ENCODE measurements at regions not wholly inside any gene's neighbourhood (a gene's known extent, or its start where the extent isn't known, plus 50 kb on each side); places are given as distances from the start of the nearest gene placed in this dataset.
A peak's percentile ranks its signal among the peaks of the same experiment; 100 is the strongest.

DNA sequence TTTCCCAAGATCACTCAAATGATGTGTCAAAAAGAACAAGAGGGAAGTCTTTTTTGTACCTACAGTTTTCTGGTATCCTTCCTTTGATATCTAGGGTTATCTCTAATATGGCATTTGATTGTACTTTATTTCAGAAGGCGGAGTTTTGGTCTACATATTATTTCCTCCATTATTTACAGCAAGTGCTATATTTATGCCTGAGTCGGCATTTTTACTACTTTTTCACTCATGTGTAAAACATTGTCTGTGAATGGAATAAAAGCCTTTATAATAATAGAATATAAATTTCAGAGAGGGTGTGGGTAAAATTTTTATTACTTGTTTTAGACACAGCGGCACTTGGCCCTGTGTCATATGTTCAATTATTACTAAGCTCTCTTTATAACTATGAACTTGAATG lies 398.4 kb downstream of the BCKDHB start:
- TF ChIP-seq MAFK (IDR thresholded peaks at IDR 0.05; ENCODE audit: partially characterized antibody) (peak; percentile 33), BHLHE40 (IDR thresholded peaks at IDR 0.05; ENCODE audit: low read depth, low read length) (no peak)
- Histone ChIP-seq H3K4me2 (no peak overlapping the region), H3K4me1 (no peaks in the 10 kb centered on the region), H3K4me3 (no peak overlapping the region), H3K27ac (no peak overlapping the region), H3K9me3 (no peaks in the 10 kb centered on the region)
- ATAC-seq (no peak), DNase-seq (ENCODE audit: low read depth in 1 of 2, low spot score in 1 of 2) (no peak), FAIRE-seq (no peak)
- POLR2A ChIA-PET, result no interaction called here
- CTCF ChIA-PET, result no interaction called here
- WGBS (ENCODE audit: missing lambda C conversion rate), result 56% methylated on average over 3 of the region's 3 CpGs

DNA sequence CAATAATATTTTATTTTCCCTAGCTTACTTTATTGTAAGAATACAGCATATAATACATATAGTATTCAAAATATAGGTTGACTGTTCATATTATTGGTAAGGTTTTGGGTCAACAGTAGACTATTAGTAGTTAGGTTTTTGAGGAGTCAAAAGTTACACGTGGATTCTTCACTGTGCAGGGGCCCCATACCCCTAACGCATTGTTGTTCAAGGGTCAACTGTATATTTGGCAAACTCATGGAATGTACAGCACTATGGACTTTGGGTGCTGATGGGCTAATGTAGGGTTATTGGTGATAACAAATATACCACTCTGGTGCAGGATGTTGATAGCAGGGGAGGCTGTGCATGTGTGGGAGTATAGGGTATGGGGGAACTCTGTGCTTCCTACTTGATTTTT lies 397.2 kb downstream of the BCKDHB start:
- POLR2A ChIA-PET, result no interaction called here
- Histone ChIP-seq H3K4me3 (no peak overlapping the region), H3K27ac (no peak overlapping the region), H3K9me3 (no peaks in the 10 kb centered on the region), H3K4me2 (no peak overlapping the region), H3K4me1 (no peaks in the 10 kb centered on the region)
- TF ChIP-seq, protein P1, sequence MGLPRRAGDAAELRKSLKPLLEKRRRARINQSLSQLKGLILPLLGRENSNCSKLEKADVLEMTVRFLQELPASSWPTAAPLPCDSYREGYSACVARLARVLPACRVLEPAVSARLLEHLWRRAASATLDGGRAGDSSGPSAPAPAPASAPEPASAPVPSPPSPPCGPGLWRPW (IDR thresholded peaks at IDR 0.05), result no peak
- no peak for DNase-seq (ENCODE audit: low read depth in 1 of 2, low spot score in 1 of 2)
- FAIRE-seq, result no peak
- CTCF ChIA-PET, result no interaction called here
- 46% methylated on average over 2 of the region's 2 CpGs for WGBS (ENCODE audit: missing lambda C conversion rate)
- no peak for ATAC-seq

DNA sequence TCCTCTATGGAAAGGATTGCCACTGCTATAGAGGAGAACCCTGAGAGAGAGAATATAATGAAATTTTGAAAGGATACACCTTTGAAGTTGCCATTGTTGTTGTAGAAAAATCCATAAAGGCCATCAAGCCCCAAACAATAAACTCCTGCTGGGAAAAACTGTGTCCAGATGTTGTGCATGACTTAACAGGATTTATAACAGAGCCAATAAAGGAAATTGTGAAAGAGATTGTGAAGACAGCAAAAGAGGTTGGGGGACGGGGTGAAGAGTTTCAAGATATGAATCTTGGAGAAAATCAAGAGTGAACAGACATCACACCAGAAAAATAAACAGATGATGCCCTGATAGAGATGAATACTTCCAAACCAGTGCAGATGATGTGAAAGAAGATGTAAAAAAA lies 396.4 kb downstream of the BCKDHB start:
- no peak for DNase-seq (ENCODE audit: low read depth in 1 of 2, low spot score in 1 of 2)
- H3K4me3 ChIP-seq, result no peak overlapping the region
- no peak for ATAC-seq
- POLR2A ChIA-PET, result no interaction called here
- TF ChIP-seq NR3C1 (IDR thresholded peaks at IDR 0.05), result no peak
- TF ChIP-seq RAD21 (conservative IDR thresholded peaks at IDR 0.05 in 1 of 2, IDR thresholded peaks at IDR 0.05 in 1 of 2), result no peak
- TF ChIP-seq PHF8 (IDR thresholded peaks at IDR 0.05; ENCODE audit: borderline replicate concordance, low read depth), result no peak
- no peak for TF ChIP-seq RARB (CRISPR knock-in tag; IDR thresholded peaks at IDR 0.05)
- TF ChIP-seq CBX2 (IDR thresholded peaks at IDR 0.05; ENCODE audit: borderline replicate concordance, low read depth), result no peak
- TF ChIP-seq, protein P2, sequence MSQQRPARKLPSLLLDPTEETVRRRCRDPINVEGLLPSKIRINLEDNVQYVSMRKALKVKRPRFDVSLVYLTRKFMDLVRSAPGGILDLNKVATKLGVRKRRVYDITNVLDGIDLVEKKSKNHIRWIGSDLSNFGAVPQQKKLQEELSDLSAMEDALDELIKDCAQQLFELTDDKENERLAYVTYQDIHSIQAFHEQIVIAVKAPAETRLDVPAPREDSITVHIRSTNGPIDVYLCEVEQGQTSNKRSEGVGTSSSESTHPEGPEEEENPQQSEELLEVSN (IDR thresholded peaks at IDR 0.05; ENCODE audit: borderline replicate concordance, low read depth), result no peak
- TF ChIP-seq POLR2AphosphoS2 (conservative IDR thresholded peaks at IDR 0.05; ENCODE audit: low read length), result no peak
- no peak for TF ChIP-seq FOSL2 (IDR thresholded peaks at IDR 0.05)
- TF ChIP-seq FOSL2 (CRISPR knock-in tag; IDR thresholded peaks at IDR 0.05), result no peak
- TF ChIP-seq, protein P3, sequence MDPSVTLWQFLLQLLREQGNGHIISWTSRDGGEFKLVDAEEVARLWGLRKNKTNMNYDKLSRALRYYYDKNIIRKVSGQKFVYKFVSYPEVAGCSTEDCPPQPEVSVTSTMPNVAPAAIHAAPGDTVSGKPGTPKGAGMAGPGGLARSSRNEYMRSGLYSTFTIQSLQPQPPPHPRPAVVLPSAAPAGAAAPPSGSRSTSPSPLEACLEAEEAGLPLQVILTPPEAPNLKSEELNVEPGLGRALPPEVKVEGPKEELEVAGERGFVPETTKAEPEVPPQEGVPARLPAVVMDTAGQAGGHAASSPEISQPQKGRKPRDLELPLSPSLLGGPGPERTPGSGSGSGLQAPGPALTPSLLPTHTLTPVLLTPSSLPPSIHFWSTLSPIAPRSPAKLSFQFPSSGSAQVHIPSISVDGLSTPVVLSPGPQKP (IDR thresholded peaks at IDR 0.05; ENCODE audit: low read depth, low read length), result no peak
- TF ChIP-seq, protein P4, sequence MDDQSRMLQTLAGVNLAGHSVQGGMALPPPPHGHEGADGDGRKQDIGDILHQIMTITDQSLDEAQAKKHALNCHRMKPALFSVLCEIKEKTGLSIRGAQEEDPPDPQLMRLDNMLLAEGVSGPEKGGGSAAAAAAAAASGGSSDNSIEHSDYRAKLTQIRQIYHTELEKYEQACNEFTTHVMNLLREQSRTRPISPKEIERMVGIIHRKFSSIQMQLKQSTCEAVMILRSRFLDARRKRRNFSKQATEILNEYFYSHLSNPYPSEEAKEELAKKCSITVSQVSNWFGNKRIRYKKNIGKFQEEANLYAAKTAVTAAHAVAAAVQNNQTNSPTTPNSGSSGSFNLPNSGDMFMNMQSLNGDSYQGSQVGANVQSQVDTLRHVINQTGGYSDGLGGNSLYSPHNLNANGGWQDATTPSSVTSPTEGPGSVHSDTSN (IDR thresholded peaks at IDR 0.05), result no peak
- no peak for TF ChIP-seq ZC3H11A (IDR thresholded peaks at IDR 0.05)
- TF ChIP-seq KDM1A (IDR thresholded peaks at IDR 0.05; ENCODE audit: low read depth), result no peak
- no peak for TF ChIP-seq HEYL (CRISPR knock-in tag; IDR thresholded peaks at IDR 0.05)
- TF ChIP-seq MYC (IDR thresholded peaks at IDR 0.05; ENCODE audit: borderline replicate concordance, low read length), result no peak
- no peak for TF ChIP-seq JUNB (IDR thresholded peaks at IDR 0.05)
- no peak for TF ChIP-seq ZSCAN20 (CRISPR knock-in tag; IDR thresholded peaks at IDR 0.05)
- no peak for FAIRE-seq
- no peaks in the 10 kb centered on the region for H3K9me3 ChIP-seq
- no peaks in the 10 kb centered on the region for H3K4me1 ChIP-seq
- no peak overlapping the region for H3K4me2 ChIP-seq
- H3K27ac ChIP-seq, result no peak overlapping the region
- CTCF ChIA-PET, result no interaction called here
- 13% methylated on average over 1 of the region's 1 CpG for WGBS (ENCODE audit: missing lambda C conversion rate)

DNA sequence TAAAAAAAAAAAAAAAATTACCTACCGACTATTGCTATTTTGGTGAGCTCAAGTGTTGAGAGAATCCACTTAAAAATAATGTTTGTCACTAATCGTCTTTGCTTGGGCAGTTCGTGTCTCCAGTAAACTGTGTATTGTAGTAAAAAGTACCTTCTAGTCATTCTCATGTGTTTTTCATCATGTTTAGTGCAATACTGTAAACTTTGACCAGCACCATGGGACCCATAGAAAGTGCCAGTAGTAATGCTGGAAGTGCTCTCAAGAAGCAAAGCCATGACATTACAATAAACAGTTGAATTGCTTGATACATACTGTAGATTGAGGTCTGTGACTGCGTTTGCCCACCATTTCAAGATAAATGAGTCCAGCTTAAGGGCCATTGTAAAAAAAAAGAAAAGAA lies 395.2 kb downstream of the BCKDHB start:
- Histone ChIP-seq H3K4me1 (no peaks in the 10 kb centered on the region), H3K4me2 (no peak overlapping the region), H3K4me3 (no peak overlapping the region), H3K9me3 (no peaks in the 10 kb centered on the region), H3K27ac (no peak overlapping the region)
- CTCF ChIA-PET, result interaction anchor here (0.6 kb wide), 1 partner anchor 1078 kb away, joined by 3 read pairs; no protein-coding TSS in a partner anchor
- no peak for ATAC-seq
- TF ChIP-seq MAZ (IDR thresholded peaks at IDR 0.05; ENCODE audit: borderline replicate concordance, low read depth, low read length) (no peak), EHMT2 (IDR thresholded peaks at IDR 0.05; ENCODE audit: low read depth) (no peak), KDM1A (IDR thresholded peaks at IDR 0.05; ENCODE audit: low read depth) (no peak), CHD4 (IDR thresholded peaks at IDR 0.05; ENCODE audit: borderline replicate concordance) (no peak), JUNB (IDR thresholded peaks at IDR 0.05) (no peak), CEBPB (IDR thresholded peaks at IDR 0.05) (no peak), FOXS1 (CRISPR knock-in tag; IDR thresholded peaks at IDR 0.05) (no peak), CHD2 (IDR thresholded peaks at IDR 0.05; ENCODE audit: low read length, partially characterized antibody) (no peak), RFX5 (IDR thresholded peaks at IDR 0.05) (no peak), SREBF2 (IDR thresholded peaks at IDR 0.05) (no peak)
- TF ChIP-seq, protein P4 (IDR thresholded peaks at IDR 0.05), result no peak
- POLR2A ChIA-PET, result no interaction called here
- FAIRE-seq, result no peak
- DNase-seq (ENCODE audit: low read depth in 1 of 2, low spot score in 1 of 2), result no peak
- 28% methylated on average over 4 of the region's 4 CpGs for WGBS (ENCODE audit: missing lambda C conversion rate)
